PC-9 (cell line): ENCODE measurements at regions not wholly inside any gene's neighbourhood (a gene's known extent, or its start where the extent isn't known, plus 50 kb on each side); places are given as distances from the start of the nearest gene placed in this dataset.
A peak's percentile ranks its signal among the peaks of the same experiment; 100 is the strongest.
"Not testable (repeated sequence)": the region's sequence is repeated elsewhere in the genome, so short reads cannot be mapped to it uniquely, and the experiment has no call there.

Experiments
- BruUV-seq: library from RNA; stranded (reverse); fragments of 400-500 nt; replicated peaks from 2 replicates; lab custom pipeline; 2021; lab: Mats Ljungman, UMichigan
- CTCF ChIA-PET: fragments of 300-600 bp; sonication (Branson Sonifier 250); formaldehyde crosslinking; loops from one replicate; lab custom pipeline; 2022; ENCODE audit warnings: antibody characterized with exemption; lab: Charles Lee
- POLR2A ChIA-PET: fragments of 300-600 bp; sonication (Branson Sonifier 250); formaldehyde crosslinking; loops from one replicate; lab custom pipeline; 2022; ENCODE audit warnings: antibody characterized with exemption; ENCODE audit not compliant: unreplicated experiment; lab: Charles Lee
- DNase-seq, 2 experiments: peaks; one replicate each; pipeline versions ENCODE4 v3.0.0 to v3.0.0-alpha.2; 2015 to 2022; ENCODE audit warnings: mixed read lengths in 1 of 2
- H2AFZ ChIP-seq: fragments of 200-600 bp; sonication (generic); 2 replicates; pipeline ENCODE4 v1.8.1; 2017; ENCODE audit warnings: antibody characterized with exemption
- H3F3A ChIP-seq: fragments of 200-600 bp; sonication (generic); 2 replicates; pipeline ENCODE4 v1.8.1; 2017; ENCODE audit warnings: antibody characterized with exemption, mild to moderate bottlenecking, low read depth; ENCODE audit not compliant: insufficient read depth
- H3K27ac ChIP-seq: fragments of 200-600 bp; sonication (generic); 2 replicates; pipeline ENCODE4 v1.6.1; 2016; ENCODE audit warnings: mixed run types
- H3K27me3 ChIP-seq: fragments of 200-600 bp; sonication (generic); 2 replicates; pipeline ENCODE4 v1.6.1; 2016; ENCODE audit warnings: low read depth, mixed run types; ENCODE audit not compliant: insufficient read depth
- H3K36me3 ChIP-seq: fragments of 200-600 bp; sonication (generic); 2 replicates; pipeline ENCODE4 v1.6.1; 2016; ENCODE audit warnings: low read depth, mixed run types
- H3K4me1 ChIP-seq: fragments of 200-600 bp; sonication (generic); replicated peaks from 2 replicates; pipeline ENCODE4 v1.6.1; 2016; ENCODE audit warnings: mixed run types; ENCODE audit not compliant: insufficient read depth
- H3K4me2 ChIP-seq: fragments of 200-600 bp; sonication (generic); 2 replicates; pipeline ENCODE4 v1.6.1; 2017; ENCODE audit warnings: mixed run types
- H3K4me3 ChIP-seq: fragments of 200-600 bp; sonication (generic); 2 replicates; pipeline ENCODE4 v1.6.1; 2016; ENCODE audit warnings: mixed run types
- H3K79me2 ChIP-seq: fragments of 200-600 bp; sonication (generic); 2 replicates; pipeline ENCODE4 v1.6.1; 2017; ENCODE audit warnings: low read depth, mixed run types
- H3K9me2 ChIP-seq: fragments of 200-600 bp; sonication (generic); 2 replicates; pipeline ENCODE4 v1.8.1; 2017; ENCODE audit warnings: mild to moderate bottlenecking; ENCODE audit not compliant: insufficient read depth
- H3K9me3 ChIP-seq: fragments of 200-600 bp; sonication (generic); 2 replicates; pipeline ENCODE4 v1.8.1; 2016; ENCODE audit warnings: low read depth; ENCODE audit not compliant: insufficient read depth
- H4K20me1 ChIP-seq: fragments of 200-600 bp; sonication (generic); 2 replicates; pipeline ENCODE4 v1.8.1; 2017; ENCODE audit not compliant: insufficient read depth
- EZH2 ChIP-seq: fragments of 200-600 bp; sonication (generic); IDR thresholded peaks from 2 replicates; pipeline ENCODE4 v1.8.0; 2017; ENCODE audit warnings: antibody characterized with exemption, low read depth
- intact Hi-C: fragments of 100-400 bp; cut with micrococcal nuclease; formaldehyde crosslinking; loops from one replicate; pipeline ENCODE4 v1.10.0; 2022; ENCODE audit not compliant: unreplicated experiment
- TF ChIP-seq, protein P1 (sequence below): fragments of 200-600 bp; sonication (generic); conservative IDR thresholded peaks from 2 replicates; pipeline ENCODE4 v1.6.1; 2017; ENCODE audit warnings: mixed run types, antibody characterized with exemption, mild to moderate bottlenecking, moderate library complexity

DNA sequence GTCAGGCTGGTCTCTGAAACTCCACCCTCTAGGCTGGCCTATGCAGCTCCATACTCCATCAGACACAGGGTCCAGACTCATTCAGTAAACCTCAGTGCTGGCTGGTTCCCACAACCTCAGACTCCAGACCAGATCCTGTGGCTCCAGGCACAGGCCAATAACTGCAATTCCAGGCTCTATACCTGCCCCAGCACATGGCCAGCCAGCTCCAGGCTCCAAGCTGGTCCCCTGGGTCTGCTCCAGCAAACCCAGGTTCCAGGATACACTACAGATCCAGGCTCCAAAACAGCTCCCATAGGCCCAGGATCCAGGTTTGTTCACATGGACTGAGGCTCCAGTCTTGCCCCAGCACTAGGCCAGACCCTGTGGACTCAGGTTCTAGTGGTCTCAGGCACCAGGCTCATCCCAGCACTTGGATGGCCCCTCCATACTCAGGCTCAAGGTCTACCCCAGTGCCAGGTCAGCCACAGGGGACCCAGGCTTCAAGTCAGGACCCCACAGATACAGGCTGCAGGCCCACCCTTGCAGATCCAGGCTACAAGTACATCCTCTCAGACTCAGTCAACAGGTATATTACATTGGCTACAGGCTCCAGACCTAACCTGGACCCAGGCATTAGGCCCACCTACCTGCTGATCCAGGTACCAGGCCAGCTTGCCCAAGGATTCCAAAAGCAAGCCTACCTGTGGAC lies 117.6 kb upstream of the TMEM170B start:
- peaks cover 25% of the 10 kb centered on the region for H3K4me1 ChIP-seq
- ChIA-PET POLR2A (no interaction called here), CTCF (no interaction called here)
- no peaks in the 10 kb centered on the region for H3K27me3 ChIP-seq
- H3K79me2 ChIP-seq: no peaks in the 10 kb centered on the region
- H3K4me2 ChIP-seq: no peak overlapping the region
- no peaks in the 10 kb centered on the region; the same call in 1 of the 2 replicates for H3K9me3 ChIP-seq
- H3K9me2 ChIP-seq: no peaks in the 10 kb centered on the region
- no peaks in the 10 kb centered on the region for H3K36me3 ChIP-seq
- no peak overlapping the region for H3K4me3 ChIP-seq
- H3K27ac ChIP-seq: no peak overlapping the region
- H4K20me1 ChIP-seq: no peaks in the 10 kb centered on the region
- intact Hi-C loops: no loop called here
- TF ChIP-seq, protein P1, sequence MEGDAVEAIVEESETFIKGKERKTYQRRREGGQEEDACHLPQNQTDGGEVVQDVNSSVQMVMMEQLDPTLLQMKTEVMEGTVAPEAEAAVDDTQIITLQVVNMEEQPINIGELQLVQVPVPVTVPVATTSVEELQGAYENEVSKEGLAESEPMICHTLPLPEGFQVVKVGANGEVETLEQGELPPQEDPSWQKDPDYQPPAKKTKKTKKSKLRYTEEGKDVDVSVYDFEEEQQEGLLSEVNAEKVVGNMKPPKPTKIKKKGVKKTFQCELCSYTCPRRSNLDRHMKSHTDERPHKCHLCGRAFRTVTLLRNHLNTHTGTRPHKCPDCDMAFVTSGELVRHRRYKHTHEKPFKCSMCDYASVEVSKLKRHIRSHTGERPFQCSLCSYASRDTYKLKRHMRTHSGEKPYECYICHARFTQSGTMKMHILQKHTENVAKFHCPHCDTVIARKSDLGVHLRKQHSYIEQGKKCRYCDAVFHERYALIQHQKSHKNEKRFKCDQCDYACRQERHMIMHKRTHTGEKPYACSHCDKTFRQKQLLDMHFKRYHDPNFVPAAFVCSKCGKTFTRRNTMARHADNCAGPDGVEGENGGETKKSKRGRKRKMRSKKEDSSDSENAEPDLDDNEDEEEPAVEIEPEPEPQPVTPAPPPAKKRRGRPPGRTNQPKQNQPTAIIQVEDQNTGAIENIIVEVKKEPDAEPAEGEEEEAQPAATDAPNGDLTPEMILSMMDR: no peak
- no peak for TF ChIP-seq EZH2
- no peak for DNase-seq
- no TSS peak for BruUV-seq
- no peak overlapping the region for H2AFZ ChIP-seq
- H3F3A ChIP-seq: peaks cover 8% of the 10 kb centered on the region; the same call in 1 of the 2 replicates

- Histone ChIP-seq H3K9me3 (no peaks in the 10 kb centered on the region; the same call in 1 of the 2 replicates), H2AFZ (no peak overlapping the region), H3K9me2 (no peaks in the 10 kb centered on the region), H3K4me1 (peaks cover 29% of the 10 kb centered on the region), H3K36me3 (no peaks in the 10 kb centered on the region), H3K27ac (no peak overlapping the region), H3K4me3 (no peak overlapping the region), H3F3A (peaks cover 9% of the 10 kb centered on the region; the same call in 1 of the 2 replicates), H3K27me3 (no peaks in the 10 kb centered on the region), H3K79me2 (no peaks in the 10 kb centered on the region), H4K20me1 (no peaks in the 10 kb centered on the region), H3K4me2 (no peak overlapping the region)
- no TSS peak for BruUV-seq
- no peak for DNase-seq
- intact Hi-C loops: no loop called here
- ChIA-PET CTCF (no interaction called here), POLR2A (no interaction called here)
- TF ChIP-seq EZH2: no peak
- TF ChIP-seq, protein P1: no peak
These were observed 119.2 kb upstream of the TMEM170B start for GRCh38 chr6:11418290-11418905.

DNA sequence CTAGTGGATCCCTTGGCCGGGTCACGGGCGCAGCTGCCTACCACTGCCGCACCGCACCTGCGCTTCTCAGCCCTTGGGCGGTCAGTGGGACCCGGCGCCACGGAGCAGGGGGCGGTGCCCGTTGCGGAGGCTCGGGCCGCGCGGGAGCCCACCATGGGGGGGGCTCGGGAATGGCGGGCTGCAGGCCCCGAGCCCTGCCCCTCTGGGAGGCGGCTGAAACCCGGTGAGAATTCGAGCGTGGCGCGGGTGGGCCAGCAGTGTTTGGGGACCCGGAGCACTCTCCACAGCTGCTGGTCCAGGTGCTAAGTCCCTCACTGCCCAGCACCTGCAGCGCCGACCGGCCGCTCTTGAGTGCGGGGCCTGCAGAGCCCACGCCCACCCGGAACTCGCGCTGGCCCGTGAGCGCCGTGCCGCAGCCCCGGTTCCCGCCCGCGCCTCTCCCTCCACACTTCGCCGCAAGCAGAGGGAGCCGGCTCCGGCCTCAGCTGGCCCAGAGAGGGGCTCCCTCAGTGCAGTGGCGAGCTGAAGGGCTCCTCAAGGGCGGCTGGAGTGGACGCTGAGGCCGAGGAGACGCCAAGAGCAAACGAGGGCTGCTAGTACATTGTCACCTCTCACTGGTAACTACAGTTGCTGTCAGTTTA lies 120.5 kb upstream of the TMEM170B start:
- H4K20me1 ChIP-seq: no peaks in the 10 kb centered on the region
- no peak for DNase-seq
- no peaks in the 10 kb centered on the region for H3K9me2 ChIP-seq
- H3K27me3 ChIP-seq: no peaks in the 10 kb centered on the region
- no peak overlapping the region for H2AFZ ChIP-seq
- peaks cover 9% of the 10 kb centered on the region; the same call in 1 of the 2 replicates for H3F3A ChIP-seq
- H3K27ac ChIP-seq: no peak overlapping the region
- H3K4me3 ChIP-seq: no peak overlapping the region
- H3K4me1 ChIP-seq: peaks cover 40% of the 10 kb centered on the region
- no peak for TF ChIP-seq EZH2
- TF ChIP-seq, protein P1: no peak
- no peak overlapping the region for H3K4me2 ChIP-seq
- POLR2A ChIA-PET: no interaction called here
- no peaks in the 10 kb centered on the region for H3K79me2 ChIP-seq
- intact Hi-C loops: no loop called here
- no peaks in the 10 kb centered on the region for H3K36me3 ChIP-seq
- H3K9me3 ChIP-seq: no peaks in the 10 kb centered on the region; the same call in 1 of the 2 replicates
- BruUV-seq: no TSS peak
- CTCF ChIA-PET: interaction anchor here (0.6 kb wide), 1 partner anchor 16 kb away, joined by 3 read pairs; no protein-coding TSS in a partner anchor

DNA sequence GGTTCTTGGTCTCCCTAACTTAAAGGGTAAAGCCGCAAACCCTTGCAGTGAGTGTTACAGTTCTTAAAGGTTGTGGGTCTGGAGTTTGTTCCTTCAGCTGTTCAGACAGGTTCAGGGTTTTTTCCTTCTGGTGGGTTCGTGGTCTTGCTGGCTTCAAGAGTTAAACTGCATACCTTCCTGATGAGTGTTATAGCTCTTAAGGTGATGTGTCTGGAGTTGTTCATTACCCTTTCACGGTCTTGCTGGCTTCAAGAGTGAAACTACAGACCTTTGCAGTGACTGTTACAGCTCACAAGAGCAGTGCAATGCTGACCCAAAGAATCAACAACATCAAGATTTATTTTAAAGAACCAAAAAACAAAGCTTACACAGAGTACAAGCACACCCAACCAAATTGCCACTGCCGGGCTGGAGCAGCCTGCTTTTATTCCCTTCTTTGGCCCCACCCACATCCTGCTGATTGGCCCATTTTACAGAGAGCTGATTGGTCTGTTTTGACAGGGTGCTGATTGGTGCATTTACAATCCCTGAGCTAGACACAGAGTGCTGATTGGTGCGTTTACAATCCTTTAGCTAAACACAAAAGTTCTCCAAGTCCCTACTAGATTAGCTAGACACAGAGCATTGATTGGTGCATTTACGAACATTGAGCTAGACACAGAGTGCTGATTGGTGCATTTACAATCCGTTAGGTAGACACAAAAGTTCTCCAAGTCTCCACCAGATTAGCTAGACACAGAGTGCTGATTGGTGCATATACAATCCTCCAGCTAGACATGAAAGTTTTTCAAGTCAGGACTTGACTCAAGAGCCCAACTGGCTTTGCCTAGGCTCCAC lies 121.2 kb upstream of the TMEM170B start:
- BruUV-seq: TSS peak; percentile 38
- H3K9me3 ChIP-seq, H4K20me1 ChIP-seq, H3K27me3 ChIP-seq, H3K4me2 ChIP-seq, H3K36me3 ChIP-seq, intact Hi-C loops, H3F3A ChIP-seq, H3K4me3 ChIP-seq, H3K79me2 ChIP-seq, H3K9me2 ChIP-seq: not testable (repeated sequence)
- Histone ChIP-seq H2AFZ (peak overlapping the region; percentile 22; the same call in 1 of the 2 replicates), H3K27ac (peak overlapping the region; percentile 95), H3K4me1 (peaks cover 46% of the 10 kb centered on the region)
- ChIA-PET CTCF (interaction anchor here (0.6 kb wide), 1 partner anchor 16 kb away, joined by 3 read pairs; no protein-coding TSS in a partner anchor), POLR2A (interaction anchor here (0.6 to 0.9 kb wide), 2 partner anchors 185 to 341 kb away, joined by 4 to 16 read pairs; no protein-coding TSS in a partner anchor)
- DNase-seq: peak in 1 of 2 experiments; percentile 48
